ENCODE measurements at regions not wholly inside any gene's neighbourhood (a gene's known extent, or its start where the extent isn't known, plus 50 kb on each side); places are given as distances from the start of the nearest gene placed in this dataset.
"Not testable (repeated sequence)": the region's sequence is repeated elsewhere in the genome, so short reads cannot be mapped to it uniquely, and the experiment has no call there.

DNA sequence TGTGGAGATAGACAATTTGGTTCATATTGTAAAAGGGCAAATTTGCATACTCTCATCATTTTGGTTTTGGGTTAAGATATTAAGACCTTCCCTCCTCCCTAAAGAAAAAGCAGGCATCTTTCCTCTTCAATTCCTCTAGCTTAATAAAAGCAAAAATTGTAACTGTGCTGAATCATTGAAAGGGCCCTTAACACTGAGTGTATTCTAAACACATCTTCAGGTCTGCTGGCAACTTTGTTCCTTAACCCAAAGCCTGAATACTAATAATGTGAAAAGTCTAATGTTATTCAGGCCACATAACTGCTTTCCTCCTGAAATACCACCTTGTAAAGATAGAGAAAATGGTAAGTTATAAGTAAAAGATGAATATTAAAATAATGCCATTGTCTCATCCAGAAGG lies 1200.5 kb upstream of the FAM98A start (continued):
- TF ChIP-seq, protein P1, sequence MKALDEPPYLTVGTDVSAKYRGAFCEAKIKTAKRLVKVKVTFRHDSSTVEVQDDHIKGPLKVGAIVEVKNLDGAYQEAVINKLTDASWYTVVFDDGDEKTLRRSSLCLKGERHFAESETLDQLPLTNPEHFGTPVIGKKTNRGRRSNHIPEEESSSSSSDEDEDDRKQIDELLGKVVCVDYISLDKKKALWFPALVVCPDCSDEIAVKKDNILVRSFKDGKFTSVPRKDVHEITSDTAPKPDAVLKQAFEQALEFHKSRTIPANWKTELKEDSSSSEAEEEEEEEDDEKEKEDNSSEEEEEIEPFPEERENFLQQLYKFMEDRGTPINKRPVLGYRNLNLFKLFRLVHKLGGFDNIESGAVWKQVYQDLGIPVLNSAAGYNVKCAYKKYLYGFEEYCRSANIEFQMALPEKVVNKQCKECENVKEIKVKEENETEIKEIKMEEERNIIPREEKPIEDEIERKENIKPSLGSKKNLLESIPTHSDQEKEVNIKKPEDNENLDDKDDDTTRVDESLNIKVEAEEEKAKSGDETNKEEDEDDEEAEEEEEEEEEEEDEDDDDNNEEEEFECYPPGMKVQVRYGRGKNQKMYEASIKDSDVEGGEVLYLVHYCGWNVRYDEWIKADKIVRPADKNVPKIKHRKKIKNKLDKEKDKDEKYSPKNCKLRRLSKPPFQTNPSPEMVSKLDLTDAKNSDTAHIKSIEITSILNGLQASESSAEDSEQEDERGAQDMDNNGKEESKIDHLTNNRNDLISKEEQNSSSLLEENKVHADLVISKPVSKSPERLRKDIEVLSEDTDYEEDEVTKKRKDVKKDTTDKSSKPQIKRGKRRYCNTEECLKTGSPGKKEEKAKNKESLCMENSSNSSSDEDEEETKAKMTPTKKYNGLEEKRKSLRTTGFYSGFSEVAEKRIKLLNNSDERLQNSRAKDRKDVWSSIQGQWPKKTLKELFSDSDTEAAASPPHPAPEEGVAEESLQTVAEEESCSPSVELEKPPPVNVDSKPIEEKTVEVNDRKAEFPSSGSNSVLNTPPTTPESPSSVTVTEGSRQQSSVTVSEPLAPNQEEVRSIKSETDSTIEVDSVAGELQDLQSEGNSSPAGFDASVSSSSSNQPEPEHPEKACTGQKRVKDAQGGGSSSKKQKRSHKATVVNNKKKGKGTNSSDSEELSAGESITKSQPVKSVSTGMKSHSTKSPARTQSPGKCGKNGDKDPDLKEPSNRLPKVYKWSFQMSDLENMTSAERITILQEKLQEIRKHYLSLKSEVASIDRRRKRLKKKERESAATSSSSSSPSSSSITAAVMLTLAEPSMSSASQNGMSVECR (CRISPR knock-in tag; IDR thresholded peaks at IDR 0.05; ENCODE audit: borderline replicate concordance) = no peak
- TF ChIP-seq ATF1 (CRISPR knock-in tag; IDR thresholded peaks at IDR 0.05) (no peak), NR2C2 (CRISPR knock-in tag; IDR thresholded peaks at IDR 0.05) (no peak), SMAD4 (CRISPR knock-in tag; IDR thresholded peaks at IDR 0.05) (no peak), SP1 (CRISPR knock-in tag; conservative IDR thresholded peaks at IDR 0.05) (no peak), ZNF219 (CRISPR knock-in tag; IDR thresholded peaks at IDR 0.05; ENCODE audit: borderline replicate concordance) (no peak), FOXK1 (CRISPR knock-in tag; IDR thresholded peaks at IDR 0.05) (no peak), EMX1 (CRISPR knock-in tag; IDR thresholded peaks at IDR 0.05) (no peak)
- TF ChIP-seq, protein P2, sequence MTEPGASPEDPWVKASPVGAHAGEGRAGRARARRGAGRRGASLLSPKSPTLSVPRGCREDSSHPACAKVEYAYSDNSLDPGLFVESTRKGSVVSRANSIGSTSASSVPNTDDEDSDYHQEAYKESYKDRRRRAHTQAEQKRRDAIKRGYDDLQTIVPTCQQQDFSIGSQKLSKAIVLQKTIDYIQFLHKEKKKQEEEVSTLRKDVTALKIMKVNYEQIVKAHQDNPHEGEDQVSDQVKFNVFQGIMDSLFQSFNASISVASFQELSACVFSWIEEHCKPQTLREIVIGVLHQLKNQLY (CRISPR knock-in tag; IDR thresholded peaks at IDR 0.05) = no peak

DNA sequence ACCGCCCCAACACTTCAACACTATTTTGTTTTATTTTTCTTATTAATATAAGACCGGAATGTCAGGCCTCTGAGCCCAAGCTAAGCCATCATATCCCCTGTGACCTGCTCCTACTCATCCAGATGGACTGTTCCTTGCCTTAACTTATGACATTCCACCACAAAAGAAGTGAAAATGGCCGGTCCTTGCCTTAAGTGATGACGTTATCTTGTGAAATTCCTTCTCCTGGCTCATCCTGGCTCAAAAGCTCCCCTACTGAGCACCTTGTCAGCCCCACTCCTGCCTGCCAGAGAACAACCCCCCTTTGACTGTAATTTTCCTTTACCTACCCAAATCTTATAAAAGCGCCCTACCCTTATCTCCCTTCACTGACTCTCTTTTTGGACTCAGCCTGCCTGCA lies 1196.5 kb upstream of the FAM98A start:
- Mint-ChIP-seq H3K9me3 (peaks cover 13% of the 10 kb centered on the region), H3K4me1 (peaks cover 15% of the 10 kb centered on the region)
- DNase-seq (ENCODE audit: low spot score); H3K27me3 Mint-ChIP-seq (ENCODE audit: low read depth); CTCF ChIA-PET; ATAC-seq; H3K27ac Mint-ChIP-seq; H3K36me3 Mint-ChIP-seq; POLR2A ChIA-PET; H3K4me3 Mint-ChIP-seq: not testable (repeated sequence)

DNA sequence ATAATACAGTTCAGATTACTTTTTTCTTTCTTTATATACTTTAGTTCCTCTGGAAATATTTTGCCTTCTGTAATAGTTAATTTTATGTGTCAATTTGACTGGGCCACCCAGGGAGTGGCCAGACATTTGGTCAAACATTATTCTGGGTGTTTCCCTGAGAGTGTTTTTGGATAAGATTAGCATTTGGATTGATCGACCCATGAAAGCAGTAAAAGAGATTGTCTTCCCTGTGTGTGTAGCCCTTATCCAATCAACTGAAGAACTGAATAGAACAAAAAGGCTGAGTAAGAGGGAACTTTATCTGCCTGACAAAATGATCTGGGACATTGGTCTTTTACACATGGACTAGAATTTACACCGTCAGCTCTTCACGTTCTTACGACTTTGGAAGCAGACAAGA lies 1190.1 kb upstream of the FAM98A start:
- ATAC-seq (no peak), DNase-seq (ENCODE audit: low spot score) (no peak)
- Mint-ChIP-seq H3K4me3 (no peak overlapping the region), H3K27ac (no peak overlapping the region; the same call in 1 of the 2 replicates), H3K36me3 (peaks cover 9% of the 10 kb centered on the region), H3K27me3 (ENCODE audit: low read depth) (no peaks in the 10 kb centered on the region), H3K4me1 (peaks cover 30% of the 10 kb centered on the region), H3K9me3 (peaks cover 22% of the 10 kb centered on the region)
- POLR2A ChIA-PET = no interaction called here
- CTCF ChIA-PET = no interaction called here
- TF ChIP-seq NR1H2 (CRISPR knock-in tag; IDR thresholded peaks at IDR 0.05) (no peak), JAZF1 (CRISPR knock-in tag; IDR thresholded peaks at IDR 0.05) (no peak), CBFB (CRISPR knock-in tag; IDR thresholded peaks at IDR 0.05; ENCODE audit: low read depth) (no peak), TEAD1 (CRISPR knock-in tag; IDR thresholded peaks at IDR 0.05) (no peak), EMX1 (CRISPR knock-in tag; IDR thresholded peaks at IDR 0.05) (no peak), ZNF138 (CRISPR knock-in tag; conservative IDR thresholded peaks at IDR 0.05) (no peak), FOXK1 (CRISPR knock-in tag; IDR thresholded peaks at IDR 0.05) (no peak), ELF4 (CRISPR knock-in tag; IDR thresholded peaks at IDR 0.05; ENCODE audit: low read depth) (no peak)
- TF ChIP-seq, protein P3, sequence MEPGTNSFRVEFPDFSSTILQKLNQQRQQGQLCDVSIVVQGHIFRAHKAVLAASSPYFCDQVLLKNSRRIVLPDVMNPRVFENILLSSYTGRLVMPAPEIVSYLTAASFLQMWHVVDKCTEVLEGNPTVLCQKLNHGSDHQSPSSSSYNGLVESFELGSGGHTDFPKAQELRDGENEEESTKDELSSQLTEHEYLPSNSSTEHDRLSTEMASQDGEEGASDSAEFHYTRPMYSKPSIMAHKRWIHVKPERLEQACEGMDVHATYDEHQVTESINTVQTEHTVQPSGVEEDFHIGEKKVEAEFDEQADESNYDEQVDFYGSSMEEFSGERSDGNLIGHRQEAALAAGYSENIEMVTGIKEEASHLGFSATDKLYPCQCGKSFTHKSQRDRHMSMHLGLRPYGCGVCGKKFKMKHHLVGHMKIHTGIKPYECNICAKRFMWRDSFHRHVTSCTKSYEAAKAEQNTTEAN (CRISPR knock-in tag; IDR thresholded peaks at IDR 0.05) = no peak
- TF ChIP-seq, protein P4, sequence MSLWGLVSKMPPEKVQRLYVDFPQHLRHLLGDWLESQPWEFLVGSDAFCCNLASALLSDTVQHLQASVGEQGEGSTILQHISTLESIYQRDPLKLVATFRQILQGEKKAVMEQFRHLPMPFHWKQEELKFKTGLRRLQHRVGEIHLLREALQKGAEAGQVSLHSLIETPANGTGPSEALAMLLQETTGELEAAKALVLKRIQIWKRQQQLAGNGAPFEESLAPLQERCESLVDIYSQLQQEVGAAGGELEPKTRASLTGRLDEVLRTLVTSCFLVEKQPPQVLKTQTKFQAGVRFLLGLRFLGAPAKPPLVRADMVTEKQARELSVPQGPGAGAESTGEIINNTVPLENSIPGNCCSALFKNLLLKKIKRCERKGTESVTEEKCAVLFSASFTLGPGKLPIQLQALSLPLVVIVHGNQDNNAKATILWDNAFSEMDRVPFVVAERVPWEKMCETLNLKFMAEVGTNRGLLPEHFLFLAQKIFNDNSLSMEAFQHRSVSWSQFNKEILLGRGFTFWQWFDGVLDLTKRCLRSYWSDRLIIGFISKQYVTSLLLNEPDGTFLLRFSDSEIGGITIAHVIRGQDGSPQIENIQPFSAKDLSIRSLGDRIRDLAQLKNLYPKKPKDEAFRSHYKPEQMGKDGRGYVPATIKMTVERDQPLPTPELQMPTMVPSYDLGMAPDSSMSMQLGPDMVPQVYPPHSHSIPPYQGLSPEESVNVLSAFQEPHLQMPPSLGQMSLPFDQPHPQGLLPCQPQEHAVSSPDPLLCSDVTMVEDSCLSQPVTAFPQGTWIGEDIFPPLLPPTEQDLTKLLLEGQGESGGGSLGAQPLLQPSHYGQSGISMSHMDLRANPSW (CRISPR knock-in tag; conservative IDR thresholded peaks at IDR 0.05; ENCODE audit: low read depth) = no peak
- TF ChIP-seq, protein P5, sequence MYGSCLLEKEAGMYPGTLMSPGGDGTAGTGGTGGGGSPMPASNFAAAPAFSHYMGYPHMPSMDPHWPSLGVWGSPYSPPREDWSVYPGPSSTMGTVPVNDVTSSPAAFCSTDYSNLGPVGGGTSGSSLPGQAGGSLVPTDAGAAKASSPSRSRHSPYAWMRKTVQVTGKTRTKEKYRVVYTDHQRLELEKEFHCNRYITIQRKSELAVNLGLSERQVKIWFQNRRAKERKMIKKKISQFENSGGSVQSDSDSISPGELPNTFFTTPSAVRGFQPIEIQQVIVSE (CRISPR knock-in tag; IDR thresholded peaks at IDR 0.05; ENCODE audit: borderline replicate concordance) = no peak
- TF ChIP-seq, protein P6, sequence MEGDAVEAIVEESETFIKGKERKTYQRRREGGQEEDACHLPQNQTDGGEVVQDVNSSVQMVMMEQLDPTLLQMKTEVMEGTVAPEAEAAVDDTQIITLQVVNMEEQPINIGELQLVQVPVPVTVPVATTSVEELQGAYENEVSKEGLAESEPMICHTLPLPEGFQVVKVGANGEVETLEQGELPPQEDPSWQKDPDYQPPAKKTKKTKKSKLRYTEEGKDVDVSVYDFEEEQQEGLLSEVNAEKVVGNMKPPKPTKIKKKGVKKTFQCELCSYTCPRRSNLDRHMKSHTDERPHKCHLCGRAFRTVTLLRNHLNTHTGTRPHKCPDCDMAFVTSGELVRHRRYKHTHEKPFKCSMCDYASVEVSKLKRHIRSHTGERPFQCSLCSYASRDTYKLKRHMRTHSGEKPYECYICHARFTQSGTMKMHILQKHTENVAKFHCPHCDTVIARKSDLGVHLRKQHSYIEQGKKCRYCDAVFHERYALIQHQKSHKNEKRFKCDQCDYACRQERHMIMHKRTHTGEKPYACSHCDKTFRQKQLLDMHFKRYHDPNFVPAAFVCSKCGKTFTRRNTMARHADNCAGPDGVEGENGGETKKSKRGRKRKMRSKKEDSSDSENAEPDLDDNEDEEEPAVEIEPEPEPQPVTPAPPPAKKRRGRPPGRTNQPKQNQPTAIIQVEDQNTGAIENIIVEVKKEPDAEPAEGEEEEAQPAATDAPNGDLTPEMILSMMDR (IDR thresholded peaks at IDR 0.05) = no peak
- TF ChIP-seq, protein P7, sequence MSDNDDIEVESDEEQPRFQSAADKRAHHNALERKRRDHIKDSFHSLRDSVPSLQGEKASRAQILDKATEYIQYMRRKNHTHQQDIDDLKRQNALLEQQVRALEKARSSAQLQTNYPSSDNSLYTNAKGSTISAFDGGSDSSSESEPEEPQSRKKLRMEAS (CRISPR knock-in tag; IDR thresholded peaks at IDR 0.05) = no peak

Data from WTC11 (cell line).